ENCODE measurements at regions not wholly inside any gene's neighbourhood (a gene's known extent, or its start where the extent isn't known, plus 50 kb on each side); places are given as distances from the start of the nearest gene placed in this dataset.

GRCh38 chr9:7304627-7304995 is 495.0 kb downstream of the DMAC1 start:
- H3K36me3 Mint-ChIP-seq (ENCODE audit: low read depth) = peaks cover 2% of the 10 kb centered on the region

DNA sequence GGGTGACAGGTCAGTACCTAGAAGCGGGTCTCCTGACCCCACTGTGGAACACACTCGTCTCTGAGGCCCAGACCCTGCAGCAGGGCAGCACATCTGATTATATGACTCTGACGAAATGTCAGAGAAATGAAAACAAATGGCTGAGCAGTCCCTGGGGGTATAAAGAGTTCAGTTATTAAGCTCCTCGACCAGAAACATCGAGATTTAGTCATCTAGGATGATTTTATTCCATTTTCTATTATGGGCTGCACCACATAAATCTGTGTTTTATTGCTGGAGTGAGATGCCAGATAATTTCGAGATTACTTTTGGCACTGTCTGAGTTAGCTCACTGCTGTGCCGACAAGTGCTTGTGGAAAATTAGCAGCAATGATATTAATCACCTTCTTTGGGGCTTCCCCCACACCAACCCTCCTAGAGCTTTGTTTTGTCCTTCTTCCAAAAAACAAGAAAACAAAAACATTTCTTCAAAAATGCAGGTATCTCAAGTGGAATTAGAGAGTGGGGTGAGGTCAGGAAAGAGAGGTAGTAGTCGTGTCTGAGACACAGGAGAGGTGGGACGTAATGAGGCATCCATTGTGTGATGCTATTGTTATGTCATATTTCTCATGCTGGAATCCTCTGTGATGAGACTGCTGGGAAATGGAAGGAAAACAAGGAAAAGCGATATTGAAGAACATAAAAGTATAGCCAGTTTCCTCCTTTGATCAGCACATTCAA is 495.5 kb downstream of the DMAC1 start:
- peaks cover 11% of the 10 kb centered on the region for H3K9me3 Mint-ChIP-seq (ENCODE audit: low read depth)
- peaks cover 2% of the 10 kb centered on the region for H3K36me3 Mint-ChIP-seq (ENCODE audit: low read depth)
- H3K27ac Mint-ChIP-seq (ENCODE audit: unreplicated experiment) = no peak overlapping the region
- H3K4me1 Mint-ChIP-seq (ENCODE audit: low read depth) = no peaks in the 10 kb centered on the region
- H3K4me3 Mint-ChIP-seq (ENCODE audit: unreplicated experiment) = no peak overlapping the region
- H3K27me3 Mint-ChIP-seq (ENCODE audit: low read depth) = peaks cover 14% of the 10 kb centered on the region
- TF ChIP-seq, protein P1, sequence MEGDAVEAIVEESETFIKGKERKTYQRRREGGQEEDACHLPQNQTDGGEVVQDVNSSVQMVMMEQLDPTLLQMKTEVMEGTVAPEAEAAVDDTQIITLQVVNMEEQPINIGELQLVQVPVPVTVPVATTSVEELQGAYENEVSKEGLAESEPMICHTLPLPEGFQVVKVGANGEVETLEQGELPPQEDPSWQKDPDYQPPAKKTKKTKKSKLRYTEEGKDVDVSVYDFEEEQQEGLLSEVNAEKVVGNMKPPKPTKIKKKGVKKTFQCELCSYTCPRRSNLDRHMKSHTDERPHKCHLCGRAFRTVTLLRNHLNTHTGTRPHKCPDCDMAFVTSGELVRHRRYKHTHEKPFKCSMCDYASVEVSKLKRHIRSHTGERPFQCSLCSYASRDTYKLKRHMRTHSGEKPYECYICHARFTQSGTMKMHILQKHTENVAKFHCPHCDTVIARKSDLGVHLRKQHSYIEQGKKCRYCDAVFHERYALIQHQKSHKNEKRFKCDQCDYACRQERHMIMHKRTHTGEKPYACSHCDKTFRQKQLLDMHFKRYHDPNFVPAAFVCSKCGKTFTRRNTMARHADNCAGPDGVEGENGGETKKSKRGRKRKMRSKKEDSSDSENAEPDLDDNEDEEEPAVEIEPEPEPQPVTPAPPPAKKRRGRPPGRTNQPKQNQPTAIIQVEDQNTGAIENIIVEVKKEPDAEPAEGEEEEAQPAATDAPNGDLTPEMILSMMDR (IDR thresholded peaks at IDR 0.05) = no peak
- DNase-seq (ENCODE audit: low spot score) = no peak

More at GRCh38 chr9:7304627-7304995, 495.0 kb downstream of the DMAC1 start:
- Mint-ChIP-seq H3K4me1 (ENCODE audit: low read depth) (no peaks in the 10 kb centered on the region), H3K9me3 (ENCODE audit: low read depth) (peaks cover 15% of the 10 kb centered on the region), H3K27ac (ENCODE audit: unreplicated experiment) (no peak overlapping the region), H3K27me3 (ENCODE audit: low read depth) (peaks cover 12% of the 10 kb centered on the region), H3K4me3 (ENCODE audit: unreplicated experiment) (no peak overlapping the region)
- DNase-seq (ENCODE audit: low spot score) = no peak
- TF ChIP-seq, protein P1 (IDR thresholded peaks at IDR 0.05) = no peak

DNA sequence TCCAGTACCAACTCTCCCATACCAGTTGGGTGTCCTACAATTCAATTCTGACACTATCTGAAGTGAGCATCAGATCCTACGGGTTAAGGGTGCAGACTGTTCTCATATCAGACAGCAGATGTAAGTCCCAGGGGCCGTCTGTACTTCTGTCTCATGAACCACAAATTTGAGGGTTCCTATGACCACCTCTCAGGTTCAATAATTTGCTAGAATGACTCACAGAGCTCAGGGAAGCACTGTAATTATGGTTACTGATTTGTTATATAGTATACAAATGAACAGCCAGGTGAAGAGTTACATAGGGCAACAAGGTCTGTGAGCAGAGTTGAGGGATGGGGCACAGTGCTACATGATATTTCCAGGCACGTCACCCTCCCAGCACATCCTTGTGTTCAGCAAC is 499.1 kb downstream of the DMAC1 start:
- TF ChIP-seq, protein P1 (IDR thresholded peaks at IDR 0.05) = no peak
- H3K9me3 Mint-ChIP-seq (ENCODE audit: low read depth) = no peaks in the 10 kb centered on the region
- DNase-seq (ENCODE audit: low spot score) = no peak
- no peak overlapping the region for H3K27ac Mint-ChIP-seq (ENCODE audit: unreplicated experiment)
- H3K4me3 Mint-ChIP-seq (ENCODE audit: unreplicated experiment) = no peak overlapping the region
- H3K4me1 Mint-ChIP-seq (ENCODE audit: low read depth) = no peaks in the 10 kb centered on the region
- H3K27me3 Mint-ChIP-seq (ENCODE audit: low read depth) = peaks cover 12% of the 10 kb centered on the region
- no peaks in the 10 kb centered on the region for H3K36me3 Mint-ChIP-seq (ENCODE audit: low read depth)

DNA sequence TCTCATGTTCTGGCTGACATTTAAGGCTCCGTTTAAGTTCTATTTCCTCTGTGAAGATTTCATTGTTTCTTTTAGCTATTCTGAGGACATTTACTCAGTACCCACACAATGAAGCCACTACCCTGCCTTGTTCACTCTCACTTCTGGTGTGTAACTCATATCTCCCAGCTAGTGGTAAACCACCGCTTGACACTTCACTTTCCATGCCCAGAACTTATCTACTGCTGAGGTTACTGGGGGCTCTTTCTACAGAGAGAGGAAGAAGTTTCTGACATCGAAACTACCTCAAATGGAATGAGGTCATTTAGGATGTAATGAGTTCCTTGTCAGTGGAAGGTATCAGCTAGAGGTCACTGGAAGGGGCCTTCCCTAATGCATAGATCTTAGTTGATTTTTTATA is 501.5 kb downstream of the DMAC1 start:
- Mint-ChIP-seq H3K27ac (ENCODE audit: unreplicated experiment) (no peak overlapping the region), H3K4me1 (ENCODE audit: low read depth) (no peaks in the 10 kb centered on the region), H3K27me3 (ENCODE audit: low read depth) (peaks cover 8% of the 10 kb centered on the region), H3K9me3 (ENCODE audit: low read depth) (no peaks in the 10 kb centered on the region), H3K4me3 (ENCODE audit: unreplicated experiment) (no peak overlapping the region), H3K36me3 (ENCODE audit: low read depth) (no peaks in the 10 kb centered on the region)
- no peak for DNase-seq (ENCODE audit: low spot score)
- TF ChIP-seq, protein P1 (IDR thresholded peaks at IDR 0.05) = no peak

GRCh38 chr9:7297521-7297920 is 502.1 kb downstream of the DMAC1 start:
- Mint-ChIP-seq H3K36me3 (ENCODE audit: low read depth) (no peaks in the 10 kb centered on the region), H3K27me3 (ENCODE audit: low read depth) (peaks cover 8% of the 10 kb centered on the region), H3K9me3 (ENCODE audit: low read depth) (no peaks in the 10 kb centered on the region), H3K4me1 (ENCODE audit: low read depth) (no peaks in the 10 kb centered on the region), H3K4me3 (ENCODE audit: unreplicated experiment) (no peak overlapping the region), H3K27ac (ENCODE audit: unreplicated experiment) (no peak overlapping the region)
- DNase-seq (ENCODE audit: low spot score) = no peak
- TF ChIP-seq, protein P1 (IDR thresholded peaks at IDR 0.05) = no peak
